Neural cell (in vitro differentiated cells): ENCODE measurements at regions not wholly inside any gene's neighbourhood (a gene's known extent, or its start where the extent isn't known, plus 50 kb on each side); places are given as distances from the start of the nearest gene placed in this dataset.

ENCODE experiments used
- H2AFZ ChIP-seq: fragments of 200-600, 300-800 bp; sonication (generic), shearing (Covaris generic); 2 replicates; pipeline ENCODE4 v1.6.0; 2014; ENCODE audit warnings: low read depth, mild to moderate bottlenecking, antibody characterized with exemption, low read length, moderate library complexity
- H3F3A ChIP-seq: fragments of 200-600 bp; shearing (Covaris generic); 2 replicates; pipeline ENCODE4 v1.6.1; 2016; ENCODE audit warnings: mild to moderate bottlenecking, moderate library complexity, mixed read lengths, antibody characterized with exemption, low read length; ENCODE audit not compliant: insufficient read depth, poor library complexity, severe bottlenecking
- H3K27ac ChIP-seq: fragments of 200-600, 300-800 bp; sonication (generic), shearing (Covaris generic); 2 replicates; pipeline ENCODE4 v1.5.1; 2014; ENCODE audit warnings: mild to moderate bottlenecking, low read length, moderate library complexity
- H3K27me3 ChIP-seq: fragments of 300-800, 200-600 bp; sonication (generic), shearing (Covaris generic); 2 replicates; pipeline ENCODE4 v1.6.0; 2014; ENCODE audit warnings: mild to moderate bottlenecking, low read depth, low read length, moderate library complexity; ENCODE audit not compliant: insufficient read depth
- H3K36me3 ChIP-seq: fragments of 300-800, 200-600 bp; sonication (generic), shearing (Covaris generic); 2 replicates; pipeline ENCODE4 v1.5.1; 2014; ENCODE audit warnings: mild to moderate bottlenecking, antibody characterized with exemption, low read length, moderate library complexity; ENCODE audit not compliant: insufficient read depth
- H3K4me2 ChIP-seq: fragments of 300-800, 200-600 bp; sonication (generic), shearing (Covaris generic); 2 replicates; pipeline ENCODE4 v1.6.0; 2014; ENCODE audit warnings: mild to moderate bottlenecking, low read length
- H3K4me3 ChIP-seq: fragments of 300-800, 200-600 bp; sonication (generic), shearing (Covaris generic); 2 replicates; pipeline ENCODE4 v1.5.1; 2014; ENCODE audit warnings: mild to moderate bottlenecking, low read length, moderate library complexity
- H3K79me2 ChIP-seq: fragments of 200-600 bp; shearing (Covaris generic); replicated peaks from 2 replicates; pipeline ENCODE4 v1.6.0; 2014; ENCODE audit warnings: mild to moderate bottlenecking, low read length, moderate library complexity; ENCODE audit not compliant: insufficient read depth
- H3K9ac ChIP-seq: fragments of 300-800, 200-600 bp; sonication (generic), shearing (Covaris generic); 2 replicates; pipeline ENCODE4 v1.6.1; 2016; ENCODE audit warnings: mild to moderate bottlenecking, low read length, mixed read lengths
- H3K9me2 ChIP-seq: fragments of 200-600 bp; shearing (Covaris generic); 2 replicates; pipeline ENCODE4 v1.6.1; 2016; ENCODE audit warnings: mild to moderate bottlenecking, low read length, mixed read lengths; ENCODE audit not compliant: insufficient read depth
- H3K9me3 ChIP-seq: fragments of 200-600, 300-800 bp; sonication (generic), shearing (Covaris generic); 2 replicates; pipeline ENCODE4 v1.6.1; 2016; ENCODE audit warnings: mild to moderate bottlenecking, mixed run types, low read length, moderate library complexity, mixed read lengths
- H4K20me1 ChIP-seq: fragments of 200-600 bp; shearing (Covaris generic); 2 replicates; pipeline ENCODE4 v1.6.1; 2016; ENCODE audit warnings: mild to moderate bottlenecking, mixed run types; ENCODE audit not compliant: insufficient read depth
- CTCF ChIP-seq: fragments of 450-650 bp; IDR thresholded peaks from 2 replicates; pipeline ENCODE4 v1.5.1; 2014; ENCODE audit warnings: antibody characterized with exemption, mild to moderate bottlenecking, moderate library complexity; ENCODE audit not compliant: poor library complexity, severe bottlenecking
- EP300 ChIP-seq: fragments of 450-650 bp; conservative IDR thresholded peaks from 2 replicates; pipeline ENCODE4 v1.6.1; 2014; ENCODE audit warnings: antibody characterized with exemption, mild to moderate bottlenecking, moderate library complexity; ENCODE audit not compliant: poor library complexity, severe bottlenecking
- EZH2 ChIP-seq: fragments of 200-600, 300-800 bp; shearing (Covaris generic), sonication (generic); IDR thresholded peaks from 2 replicates; pipeline ENCODE4 v1.6.1; 2014; ENCODE audit warnings: antibody characterized with exemption, low read length, borderline replicate concordance, mild to moderate bottlenecking; ENCODE audit not compliant: insufficient read depth, poor library complexity, severe bottlenecking
- MXI1 ChIP-seq: fragments of 450-650 bp; conservative IDR thresholded peaks from 2 replicates; pipeline ENCODE4 v1.6.1; 2014; ENCODE audit warnings: antibody characterized with exemption, mild to moderate bottlenecking; ENCODE audit not compliant: poor library complexity, severe bottlenecking
- POLR2AphosphoS5 ChIP-seq: IDR thresholded peaks from 2 replicates; pipeline ENCODE4 v1.6.1; 2012
- RAD21 ChIP-seq: fragments of 450-650 bp; conservative IDR thresholded peaks from 2 replicates; pipeline ENCODE4 v1.6.1; 2014; ENCODE audit warnings: antibody characterized with exemption, mild to moderate bottlenecking, moderate library complexity
- SMC3 ChIP-seq: fragments of 450-650 bp; conservative IDR thresholded peaks from 2 replicates; pipeline ENCODE4 v1.6.1; 2014; ENCODE audit warnings: antibody characterized with exemption, mild to moderate bottlenecking, moderate library complexity; ENCODE audit not compliant: poor library complexity
- TAF1 ChIP-seq: IDR thresholded peaks from 2 replicates; pipeline ENCODE4 v1.6.1; 2012; ENCODE audit warnings: low read depth
- TF ChIP-seq, protein P1 (sequence below): IDR thresholded peaks from 2 replicates; pipeline ENCODE4 v1.6.1; 2012; ENCODE audit warnings: borderline replicate concordance

DNA sequence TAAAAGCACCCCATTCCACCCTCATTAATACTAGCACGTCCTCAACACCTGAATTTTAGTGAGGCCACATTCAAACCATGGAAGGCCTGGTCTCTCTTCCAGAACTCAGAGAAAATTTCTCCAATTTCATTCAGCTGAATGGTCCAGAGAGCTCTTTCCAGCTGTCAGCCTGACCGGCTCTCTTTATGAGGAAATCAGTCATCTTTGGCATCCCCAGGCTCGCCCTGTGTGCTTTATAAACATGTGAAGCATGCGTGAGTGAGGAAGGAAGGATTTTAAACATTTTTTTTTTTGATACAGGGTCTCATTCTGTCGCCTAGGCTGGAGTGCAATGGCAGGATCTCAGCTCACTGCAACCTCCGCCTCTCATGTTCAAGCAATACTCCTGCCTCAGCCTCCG is 1812.9 kb upstream of the TENM3 start:
- TF ChIP-seq, protein P1, sequence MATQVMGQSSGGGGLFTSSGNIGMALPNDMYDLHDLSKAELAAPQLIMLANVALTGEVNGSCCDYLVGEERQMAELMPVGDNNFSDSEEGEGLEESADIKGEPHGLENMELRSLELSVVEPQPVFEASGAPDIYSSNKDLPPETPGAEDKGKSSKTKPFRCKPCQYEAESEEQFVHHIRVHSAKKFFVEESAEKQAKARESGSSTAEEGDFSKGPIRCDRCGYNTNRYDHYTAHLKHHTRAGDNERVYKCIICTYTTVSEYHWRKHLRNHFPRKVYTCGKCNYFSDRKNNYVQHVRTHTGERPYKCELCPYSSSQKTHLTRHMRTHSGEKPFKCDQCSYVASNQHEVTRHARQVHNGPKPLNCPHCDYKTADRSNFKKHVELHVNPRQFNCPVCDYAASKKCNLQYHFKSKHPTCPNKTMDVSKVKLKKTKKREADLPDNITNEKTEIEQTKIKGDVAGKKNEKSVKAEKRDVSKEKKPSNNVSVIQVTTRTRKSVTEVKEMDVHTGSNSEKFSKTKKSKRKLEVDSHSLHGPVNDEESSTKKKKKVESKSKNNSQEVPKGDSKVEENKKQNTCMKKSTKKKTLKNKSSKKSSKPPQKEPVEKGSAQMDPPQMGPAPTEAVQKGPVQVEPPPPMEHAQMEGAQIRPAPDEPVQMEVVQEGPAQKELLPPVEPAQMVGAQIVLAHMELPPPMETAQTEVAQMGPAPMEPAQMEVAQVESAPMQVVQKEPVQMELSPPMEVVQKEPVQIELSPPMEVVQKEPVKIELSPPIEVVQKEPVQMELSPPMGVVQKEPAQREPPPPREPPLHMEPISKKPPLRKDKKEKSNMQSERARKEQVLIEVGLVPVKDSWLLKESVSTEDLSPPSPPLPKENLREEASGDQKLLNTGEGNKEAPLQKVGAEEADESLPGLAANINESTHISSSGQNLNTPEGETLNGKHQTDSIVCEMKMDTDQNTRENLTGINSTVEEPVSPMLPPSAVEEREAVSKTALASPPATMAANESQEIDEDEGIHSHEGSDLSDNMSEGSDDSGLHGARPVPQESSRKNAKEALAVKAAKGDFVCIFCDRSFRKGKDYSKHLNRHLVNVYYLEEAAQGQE: no peak
- TF ChIP-seq EP300 (no peak), POLR2AphosphoS5 (no peak), RAD21 (no peak), EZH2 (no peak), TAF1 (no peak), MXI1 (no peak), SMC3 (no peak), CTCF (no peak)
- Histone ChIP-seq H3F3A (no peaks in the 10 kb centered on the region), H3K36me3 (no peaks in the 10 kb centered on the region), H2AFZ (no peak overlapping the region), H3K27ac (no peak overlapping the region), H3K9ac (no peak overlapping the region), H3K9me3 (no peaks in the 10 kb centered on the region), H3K79me2 (no peaks in the 10 kb centered on the region), H3K4me3 (no peak overlapping the region), H3K9me2 (no peaks in the 10 kb centered on the region), H3K4me2 (no peak overlapping the region), H3K27me3 (no peaks in the 10 kb centered on the region), H4K20me1 (no peaks in the 10 kb centered on the region)

- TF ChIP-seq EZH2: no peak
- TF ChIP-seq EP300: no peak
- no peak for TF ChIP-seq SMC3
- no peak for TF ChIP-seq CTCF
- TF ChIP-seq, protein P1: no peak
- no peak for TF ChIP-seq TAF1
- TF ChIP-seq MXI1: no peak
- no peak for TF ChIP-seq POLR2AphosphoS5
- TF ChIP-seq RAD21: no peak
- Histone ChIP-seq H2AFZ (no peak overlapping the region), H3K27me3 (no peaks in the 10 kb centered on the region), H3K4me2 (no peak overlapping the region), H3K9me2 (no peaks in the 10 kb centered on the region), H3K4me3 (no peak overlapping the region), H3F3A (no peaks in the 10 kb centered on the region), H3K9ac (no peak overlapping the region), H3K36me3 (no peaks in the 10 kb centered on the region), H3K27ac (no peak overlapping the region), H3K79me2 (no peaks in the 10 kb centered on the region), H3K9me3 (no peaks in the 10 kb centered on the region), H4K20me1 (no peaks in the 10 kb centered on the region)
Measured at GRCh38 chr4:180434131-180434895, 1808.9 kb upstream of the TENM3 start.
